ENCODE measurements at regions not wholly inside any gene's neighbourhood (a gene's known extent, or its start where the extent isn't known, plus 50 kb on each side); places are given as distances from the start of the nearest gene placed in this dataset.
"Not testable (repeated sequence)": the region's sequence is repeated elsewhere in the genome, so short reads cannot be mapped to it uniquely, and the experiment has no call there.

- in situ Hi-C loops (cut with HindIII; ENCODE audit: low sequenced_read_pairs) = no loop called here
- no peak overlapping the region for H3K4me3 ChIP-seq (ENCODE audit: low read depth, low read length)
- TF ChIP-seq CTCF (IDR thresholded peaks at IDR 0.05; ENCODE audit: low read depth, low read length, missing control alignments) = no peak
- no peak for DNase-seq (ENCODE audit: low read depth)
These were observed 631.0 kb upstream of the SPANXN1 start for GRCh38 chrX:144616317-144616716.

- TF ChIP-seq CTCF (IDR thresholded peaks at IDR 0.05; ENCODE audit: low read depth, low read length, missing control alignments) = no peak
- no peak overlapping the region for H3K4me3 ChIP-seq (ENCODE audit: low read depth, low read length)
- in situ Hi-C loops (cut with HindIII; ENCODE audit: low sequenced_read_pairs) = no loop called here
- DNase-seq (ENCODE audit: low read depth) = no peak
These were observed 619.4 kb upstream of the SPANXN1 start for GRCh38 chrX:144627947-144628346.

GRCh38 chrX:144634451-144634850 lies 612.9 kb upstream of the SPANXN1 start:
- H3K4me3 ChIP-seq (ENCODE audit: low read depth, low read length); in situ Hi-C loops (cut with HindIII; ENCODE audit: low sequenced_read_pairs); DNase-seq (ENCODE audit: low read depth): not testable (repeated sequence)

- in situ Hi-C loops (cut with HindIII; ENCODE audit: low sequenced_read_pairs) = no loop called here
- no peak for TF ChIP-seq CTCF (IDR thresholded peaks at IDR 0.05; ENCODE audit: low read depth, low read length, missing control alignments)
- no peak overlapping the region for H3K4me3 ChIP-seq (ENCODE audit: low read depth, low read length)
- DNase-seq (ENCODE audit: low read depth) = peak; percentile 2
These were observed 609.6 kb upstream of the SPANXN1 start for GRCh38 chrX:144637731-144638130.

GRCh38 chrX:144648788-144649187 lies 598.5 kb upstream of the SPANXN1 start:
- in situ Hi-C loops (cut with HindIII; ENCODE audit: low sequenced_read_pairs) = no loop called here
- TF ChIP-seq CTCF (IDR thresholded peaks at IDR 0.05; ENCODE audit: low read depth, low read length, missing control alignments) = no peak
- no peak overlapping the region for H3K4me3 ChIP-seq (ENCODE audit: low read depth, low read length)
- no peak for DNase-seq (ENCODE audit: low read depth)

GRCh38 chrX:144681501-144681900 lies 565.8 kb upstream of the SPANXN1 start:
- in situ Hi-C loops (cut with HindIII; ENCODE audit: low sequenced_read_pairs) = no loop called here
- H3K4me3 ChIP-seq (ENCODE audit: low read depth, low read length) = no peak overlapping the region
- TF ChIP-seq CTCF (IDR thresholded peaks at IDR 0.05; ENCODE audit: low read depth, low read length, missing control alignments) = no peak
- no peak for DNase-seq (ENCODE audit: low read depth)

GRCh38 chrX:144683247-144683646 lies 564.1 kb upstream of the SPANXN1 start:
- in situ Hi-C loops (cut with HindIII; ENCODE audit: low sequenced_read_pairs) = no loop called here
- TF ChIP-seq CTCF (IDR thresholded peaks at IDR 0.05; ENCODE audit: low read depth, low read length, missing control alignments) = no peak
- no peak overlapping the region for H3K4me3 ChIP-seq (ENCODE audit: low read depth, low read length)
- DNase-seq (ENCODE audit: low read depth) = no peak
